ENCODE measurements at regions not wholly inside any gene's neighbourhood (a gene's known extent, or its start where the extent isn't known, plus 50 kb on each side); places are given as distances from the start of the nearest gene placed in this dataset.

DNA sequence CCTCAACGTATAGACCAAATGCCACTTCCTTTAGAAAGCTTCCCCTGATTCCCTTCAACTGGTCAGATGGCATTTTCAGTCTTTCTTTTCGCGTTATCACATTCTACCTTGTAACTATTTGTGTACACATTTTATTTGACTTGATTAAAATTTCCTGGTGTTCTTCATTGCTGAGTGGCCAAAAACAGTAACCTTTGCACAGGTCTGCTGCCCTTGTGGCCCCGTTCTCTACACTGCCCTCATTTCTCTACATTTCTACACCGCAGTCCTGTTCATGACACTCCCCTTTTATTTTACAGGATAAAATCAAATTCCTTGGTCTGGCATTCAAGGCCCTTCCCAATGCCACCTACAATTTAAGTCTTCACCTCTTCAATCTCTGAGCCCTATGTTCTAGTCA is 334.2 kb upstream of the SLC30A5 start:
- no peak for DNase-seq

GRCh38 chr5:68762201-68762600 is 331.6 kb upstream of the SLC30A5 start:
- peak; percentile 17 for DNase-seq

GRCh38 chr5:68766952-68767464 is 326.8 kb upstream of the SLC30A5 start:
- DNase-seq: no peak

DNA sequence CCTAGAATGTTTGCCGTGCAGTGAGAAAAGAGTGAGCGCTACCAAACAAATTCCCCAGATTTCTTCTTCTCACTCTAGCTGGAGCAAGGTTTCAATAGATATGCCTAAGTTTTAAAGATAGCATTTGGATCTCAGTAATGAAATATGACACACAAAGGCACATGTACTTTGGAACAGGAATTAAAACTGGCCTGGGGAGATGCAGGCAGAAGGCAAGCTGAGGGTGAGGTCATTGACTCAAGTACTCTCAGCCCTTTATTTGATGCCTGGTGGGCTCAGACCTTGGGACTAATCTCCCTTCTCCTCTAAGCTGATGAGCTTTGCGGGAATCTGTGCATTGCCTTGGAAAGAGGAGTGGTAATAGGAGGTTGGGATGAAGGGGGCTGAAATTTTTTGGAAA is 323.3 kb upstream of the SLC30A5 start:
- no peak for DNase-seq

DNA sequence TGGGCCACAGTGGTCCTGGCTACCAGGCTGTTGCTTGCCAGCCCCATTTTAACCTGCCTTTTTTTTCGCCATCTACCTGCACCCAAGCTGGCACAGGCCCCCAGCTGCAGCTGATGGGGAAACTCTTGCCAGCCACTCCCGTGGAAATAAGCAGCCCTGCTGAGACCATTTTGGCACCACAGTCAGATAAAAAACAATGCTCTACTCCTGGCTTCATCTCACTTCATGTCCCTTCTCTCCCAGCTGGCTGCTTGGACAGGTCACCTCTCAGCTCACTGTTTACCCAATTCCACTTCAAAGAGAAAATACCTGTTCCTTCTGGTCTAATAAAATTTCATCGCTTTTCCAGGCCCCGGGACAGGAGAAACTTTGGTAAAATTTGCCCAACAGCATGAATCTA is 322.6 kb upstream of the SLC30A5 start:
- DNase-seq: no peak

DNA sequence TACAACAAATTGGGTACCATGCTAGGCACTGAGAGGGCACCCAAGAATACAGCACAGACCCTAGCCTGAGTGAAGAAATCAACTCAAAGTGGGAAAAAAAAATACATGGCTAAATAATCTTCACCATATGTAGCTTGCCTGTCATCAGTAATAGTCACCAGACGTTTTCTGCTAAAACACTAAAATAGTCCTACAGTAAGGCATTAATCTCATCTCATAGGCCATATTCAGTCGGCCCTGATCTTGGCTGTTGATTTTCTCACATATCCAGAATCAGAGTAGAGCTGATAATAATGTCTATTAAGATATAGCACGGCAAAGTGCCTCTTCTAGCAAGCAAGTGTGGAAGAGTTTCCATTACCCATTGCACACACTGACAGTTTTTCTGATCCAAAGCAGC is 322.1 kb upstream of the SLC30A5 start:
- no peak for DNase-seq

DNA sequence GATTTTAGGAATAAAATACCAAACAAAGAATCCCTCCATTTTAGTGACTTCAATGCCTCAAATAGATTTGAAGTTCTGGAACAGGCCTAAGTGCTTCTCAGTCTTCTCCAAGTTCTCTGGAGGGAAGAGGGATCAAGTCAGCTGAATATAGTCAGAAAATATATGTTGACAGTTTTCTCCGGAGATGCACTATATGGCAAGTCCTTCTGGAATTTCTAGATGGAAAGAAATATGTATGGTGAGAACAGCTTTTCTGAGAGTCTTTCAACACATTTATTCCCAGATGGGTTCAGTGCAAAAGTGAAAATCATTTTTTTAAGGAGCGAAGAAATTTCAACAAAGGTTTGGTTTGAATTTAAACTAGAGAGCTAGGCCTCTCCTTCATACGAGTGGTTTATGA is 317.4 kb upstream of the SLC30A5 start:
- DNase-seq: no peak

- no peak for DNase-seq
These were observed 316.7 kb upstream of the SLC30A5 start for GRCh38 chr5:68777135-68777534.

- no peak for DNase-seq
These were observed 315.3 kb upstream of the SLC30A5 start for GRCh38 chr5:68778484-68778883.

DNA sequence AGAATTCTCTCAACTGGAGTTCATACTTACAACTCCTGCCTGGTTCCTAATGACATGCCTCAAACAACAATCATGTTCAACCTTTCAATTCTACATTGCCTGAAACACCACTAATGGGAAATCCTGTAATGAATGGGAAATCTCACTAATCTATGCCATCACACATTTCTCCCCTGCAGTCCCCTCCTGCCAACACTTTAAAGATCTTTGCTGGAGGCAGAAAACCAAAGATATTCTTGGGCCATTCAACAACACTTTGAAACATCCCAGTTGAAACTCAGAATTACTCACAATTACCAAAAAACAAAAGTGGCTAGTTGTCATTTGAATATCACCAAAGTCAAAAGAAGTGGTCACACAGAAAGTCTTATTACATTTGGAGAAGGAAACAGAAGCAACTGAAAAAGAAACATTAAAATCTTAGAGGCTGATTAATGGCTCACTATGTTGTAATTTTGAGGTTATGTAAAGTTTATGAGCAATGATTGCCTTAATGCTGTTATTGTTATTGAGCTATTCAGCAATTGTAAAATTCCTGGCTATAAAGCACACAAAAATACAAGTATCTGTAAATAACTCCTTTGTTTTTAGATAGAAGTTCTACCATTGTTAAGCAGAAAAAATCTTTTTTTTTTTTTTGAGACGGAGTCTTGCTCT is 313.4 kb upstream of the SLC30A5 start:
- no peak for DNase-seq

DNA sequence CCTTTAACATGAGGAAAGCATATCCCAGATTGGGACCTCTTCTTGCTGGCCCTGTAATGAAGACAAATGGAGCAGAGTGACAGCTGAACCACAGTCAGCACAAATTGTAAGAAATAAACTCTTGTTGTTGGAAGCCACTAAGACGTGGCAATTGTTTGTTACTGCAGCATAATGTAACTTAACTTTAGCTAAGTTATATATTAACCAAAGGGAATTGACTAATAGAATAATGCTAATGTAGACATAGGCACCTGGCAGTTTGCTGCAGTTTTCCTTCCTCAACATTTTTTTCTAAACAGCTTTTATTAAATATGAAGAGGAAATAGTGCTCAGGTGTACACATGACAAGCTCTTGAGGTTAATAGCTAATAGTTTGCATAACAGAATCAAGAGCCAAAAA is 300.7 kb upstream of the SLC30A5 start:
- no peak for DNase-seq

- DNase-seq: no peak
These were observed 299.8 kb upstream of the SLC30A5 start for GRCh38 chr5:68793993-68794392.

DNA sequence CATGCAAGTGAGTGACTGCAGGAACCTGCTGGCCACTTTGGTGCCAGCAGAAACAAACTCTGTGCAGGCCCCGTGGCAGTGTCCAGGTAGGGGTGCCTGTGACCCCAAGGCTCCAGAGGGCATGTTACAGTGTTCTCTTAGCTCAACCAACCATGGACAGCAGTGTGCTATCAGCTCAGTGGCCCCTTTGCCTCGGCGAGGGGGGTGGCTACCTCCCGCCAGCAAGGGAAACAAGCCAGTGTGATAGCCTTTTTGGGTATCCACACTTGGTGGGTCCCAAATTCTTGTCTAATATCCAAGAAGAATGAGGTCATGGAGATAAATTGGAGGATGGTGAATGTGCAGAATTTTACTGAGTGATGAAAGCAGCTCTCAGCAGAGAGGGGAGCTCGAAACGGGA is 298.6 kb upstream of the SLC30A5 start:
- no peak for DNase-seq

DNA sequence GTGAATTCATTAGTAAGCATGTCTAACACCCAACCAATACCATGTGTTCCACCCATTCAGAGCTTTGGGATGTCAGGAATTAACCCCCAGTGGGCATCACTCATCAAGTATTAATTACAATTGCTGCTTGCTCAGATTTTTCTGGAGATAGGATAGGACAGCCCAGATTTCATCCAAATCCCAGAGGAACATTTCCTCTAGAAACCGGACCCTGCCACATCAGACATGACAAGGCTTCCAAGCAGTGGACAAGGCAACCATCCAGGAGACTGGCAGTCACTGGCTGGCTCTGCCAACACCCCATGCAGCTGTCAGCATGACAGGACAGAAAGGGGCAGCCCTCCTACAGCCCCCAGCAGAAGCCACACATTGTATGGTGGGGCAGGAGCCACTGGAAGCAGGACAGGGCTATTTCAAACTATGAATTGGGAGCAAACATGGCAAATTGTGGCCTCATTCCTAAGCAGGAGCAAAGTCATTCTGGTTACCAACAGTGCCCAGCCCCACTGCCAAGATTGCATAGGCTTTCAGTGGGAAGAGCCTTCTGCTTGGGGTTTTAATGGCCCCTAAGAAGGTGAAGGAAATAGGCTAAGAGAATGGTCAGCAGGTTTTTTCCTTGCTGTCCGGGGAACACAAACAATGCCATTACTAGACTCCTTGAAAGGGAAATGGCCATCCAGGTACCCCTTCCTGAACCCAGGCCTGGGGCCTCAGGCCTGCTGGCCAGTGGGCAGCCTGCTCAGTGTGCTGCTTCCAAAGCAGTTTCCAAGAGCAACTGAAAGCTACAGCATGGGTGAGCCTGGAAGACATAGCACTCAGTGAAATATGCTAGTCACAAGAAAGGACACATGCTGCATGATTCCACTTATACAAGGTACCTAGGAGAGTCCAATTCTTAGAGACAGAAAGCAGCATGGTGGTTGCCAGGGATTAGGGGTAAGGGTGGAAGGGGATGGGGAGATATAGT is 294.7 kb upstream of the SLC30A5 start:
- DNase-seq: peak; percentile 23

DNA sequence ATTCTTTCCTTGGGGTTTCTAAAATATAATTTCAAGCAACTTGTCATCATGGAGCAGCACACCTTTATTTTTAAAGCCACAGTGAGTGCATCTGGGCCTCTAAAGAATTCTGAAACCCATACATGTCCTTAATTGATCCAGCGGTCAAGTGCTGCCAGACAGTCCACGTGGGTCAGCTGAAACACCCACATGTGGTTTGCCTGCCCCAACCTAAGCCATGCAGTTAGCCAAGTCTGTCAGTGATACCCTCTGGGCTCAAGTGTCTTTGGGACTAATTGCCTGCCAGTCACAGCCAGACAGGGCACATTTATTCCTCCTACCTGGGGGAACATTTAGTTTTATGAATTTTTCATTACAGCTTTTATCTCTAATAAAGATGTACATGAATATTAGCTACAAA is 291.4 kb upstream of the SLC30A5 start:
- no peak for DNase-seq

DNA sequence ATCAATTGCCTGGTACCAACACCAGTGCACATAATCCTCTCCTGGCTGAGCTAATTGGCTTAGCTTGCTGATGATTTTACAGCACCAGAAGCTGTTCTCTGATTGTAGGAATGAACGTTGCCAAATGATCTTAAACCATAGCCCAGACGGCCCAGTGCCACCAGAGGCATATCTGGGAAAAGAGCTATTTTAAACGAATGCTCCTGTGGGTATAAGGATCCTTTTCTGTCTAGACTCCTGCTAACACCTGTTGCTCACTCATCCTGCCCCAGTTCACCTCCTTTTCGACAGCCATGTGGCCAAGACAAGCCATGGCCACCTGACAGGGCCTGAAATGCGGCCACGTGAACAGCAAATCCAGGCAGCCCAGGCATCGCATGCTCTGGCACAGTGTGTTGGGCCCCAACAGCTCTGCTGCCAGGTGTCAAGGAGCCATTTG is 289.9 kb upstream of the SLC30A5 start:
- DNase-seq: no peak

DNA sequence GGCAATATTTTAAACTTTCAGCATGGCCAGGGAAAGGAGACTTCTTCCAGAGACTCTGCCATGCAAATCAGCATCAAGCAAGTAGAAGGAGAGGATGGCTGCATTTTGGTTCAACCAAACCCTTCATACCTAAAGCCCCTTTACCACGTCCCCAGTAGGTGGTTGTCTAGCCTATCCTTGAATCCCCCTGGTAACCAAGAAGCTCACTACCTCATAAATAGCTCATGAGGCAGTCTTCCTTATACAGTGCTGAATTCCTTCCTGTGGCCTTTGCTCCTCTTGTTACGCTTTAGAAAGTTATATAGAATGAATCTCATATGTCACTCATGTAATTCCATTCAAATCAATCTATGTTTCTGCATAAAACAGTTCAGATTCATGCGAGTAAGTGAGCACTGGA is 289.5 kb upstream of the SLC30A5 start:
- no peak for DNase-seq

DNA sequence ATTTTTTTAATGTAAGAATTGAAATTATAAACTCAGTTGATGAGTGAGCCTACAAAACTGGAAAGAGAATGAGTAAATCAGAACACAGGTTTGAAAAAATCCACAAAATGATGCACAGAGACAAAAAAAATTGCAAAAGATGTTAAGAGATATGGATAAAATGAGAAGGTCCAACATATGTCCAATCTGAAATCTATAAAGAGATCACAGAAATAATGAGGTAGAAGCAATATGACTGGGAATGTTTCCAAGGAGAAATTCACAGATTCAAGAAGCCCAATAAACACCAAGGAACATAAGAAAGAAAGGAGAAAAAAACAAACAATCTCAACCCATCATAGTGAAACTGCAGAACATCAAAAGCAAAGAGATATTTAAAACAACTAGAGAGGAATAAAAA is 288.4 kb upstream of the SLC30A5 start:
- DNase-seq: no peak

GRCh38 chr5:68817632-68818031 is 276.2 kb upstream of the SLC30A5 start:
- DNase-seq: no peak

GRCh38 chr5:68818057-68818695 is 275.6 kb upstream of the SLC30A5 start:
- DNase-seq: peak; percentile 13

DNA sequence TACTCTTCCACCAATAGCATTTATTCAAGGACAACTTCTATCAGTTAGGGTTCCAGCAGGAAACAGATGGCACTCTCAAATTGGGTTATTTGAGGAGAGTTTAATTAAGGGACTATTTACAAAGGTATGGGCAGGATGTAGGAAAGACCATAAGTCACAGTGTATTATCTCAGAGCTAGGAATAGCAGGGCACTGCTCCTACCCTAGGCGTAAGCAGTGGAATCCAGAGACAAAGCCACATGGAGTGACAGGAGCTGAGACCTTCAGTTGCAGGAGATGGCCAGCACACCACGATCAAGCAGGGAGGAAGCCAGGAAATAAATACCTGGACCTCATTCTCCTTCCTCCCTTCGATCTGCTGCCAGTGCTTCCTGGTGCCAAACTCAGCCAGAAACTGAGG is 274.9 kb upstream of the SLC30A5 start:
- DNase-seq: no peak

DNA sequence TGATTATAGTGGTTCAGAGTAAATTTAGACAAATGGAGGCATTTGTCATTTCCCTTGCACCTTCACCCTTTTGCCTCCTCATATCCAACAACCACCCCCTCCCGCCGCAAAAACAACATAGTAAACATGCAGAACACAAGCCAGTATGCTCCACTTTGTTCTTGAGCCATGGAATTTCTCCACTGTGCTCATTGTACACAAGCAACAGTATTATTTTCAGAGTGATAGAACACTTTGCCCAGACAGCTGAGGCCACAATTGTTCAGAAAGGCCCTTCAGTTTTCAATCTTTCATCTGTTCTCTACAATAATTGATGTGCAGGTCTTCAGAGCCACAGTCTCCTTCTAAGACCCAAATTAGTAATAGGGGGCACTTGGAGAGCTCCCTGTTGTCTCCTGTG is 272.8 kb upstream of the SLC30A5 start:
- no peak for DNase-seq

DNA sequence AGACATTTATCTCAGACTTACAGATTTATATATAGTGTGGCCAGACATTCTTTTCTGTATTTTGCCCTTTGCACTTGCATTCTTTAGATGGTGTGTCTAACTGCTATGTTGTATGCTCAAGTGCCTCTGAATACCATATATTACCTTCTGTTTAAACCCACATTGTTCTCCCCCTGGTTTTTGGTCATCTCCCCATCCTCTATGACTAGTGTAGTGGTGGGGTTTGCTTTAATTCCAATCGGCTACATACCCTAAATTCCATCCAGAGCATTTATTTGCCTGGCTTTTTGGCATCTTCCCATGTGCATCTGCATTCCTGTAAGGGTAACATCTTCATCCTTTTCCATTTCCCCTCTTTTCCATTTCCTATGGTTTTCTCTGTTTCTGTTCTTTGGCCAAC is 271.0 kb upstream of the SLC30A5 start:
- DNase-seq: no peak

- no peak for DNase-seq
These were observed 270.5 kb upstream of the SLC30A5 start for GRCh38 chr5:68823301-68823700.

Measured in EL (cell line).